ENCODE measurements at regions not wholly inside any gene's neighbourhood (a gene's known extent, or its start where the extent isn't known, plus 50 kb on each side); places are given as distances from the start of the nearest gene placed in this dataset.
"Not testable (repeated sequence)": the region's sequence is repeated elsewhere in the genome, so short reads cannot be mapped to it uniquely, and the experiment has no call there.

GRCh38 chr7:19623676-19624075 is 85.2 kb downstream of the POLR1F start:
- DNase-seq (ENCODE audit: low spot score): no peak

GRCh38 chr7:19621740-19622139 is 87.1 kb downstream of the POLR1F start:
- no peak for DNase-seq (ENCODE audit: low spot score)

DNA sequence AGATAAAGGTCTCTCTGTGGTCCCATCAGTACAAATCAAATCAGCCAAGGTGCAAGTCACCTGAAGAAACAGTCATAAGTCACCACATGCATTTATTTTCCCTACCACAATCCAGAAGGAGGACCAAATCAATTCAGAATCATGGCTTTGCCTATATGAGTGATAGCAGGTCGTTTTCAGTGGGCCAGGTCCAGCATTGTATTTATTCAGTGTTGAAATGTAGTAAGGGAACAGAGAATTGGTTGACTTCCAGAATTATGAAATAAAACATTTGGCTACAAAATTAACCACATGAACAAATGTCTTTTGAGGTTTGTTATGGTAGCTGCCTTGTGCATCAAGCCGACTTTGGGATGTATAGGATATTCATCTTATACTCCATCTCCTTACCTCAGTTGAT is 88.4 kb downstream of the POLR1F start:
- DNase-seq (ENCODE audit: low spot score): no peak

- DNase-seq (ENCODE audit: low spot score): no peak
Observed at GRCh38 chr7:19619122-19619521, 89.7 kb downstream of the POLR1F start.

- DNase-seq (ENCODE audit: low spot score): no peak
Observed at GRCh38 chr7:19617901-19618300, 90.9 kb downstream of the POLR1F start.

DNA sequence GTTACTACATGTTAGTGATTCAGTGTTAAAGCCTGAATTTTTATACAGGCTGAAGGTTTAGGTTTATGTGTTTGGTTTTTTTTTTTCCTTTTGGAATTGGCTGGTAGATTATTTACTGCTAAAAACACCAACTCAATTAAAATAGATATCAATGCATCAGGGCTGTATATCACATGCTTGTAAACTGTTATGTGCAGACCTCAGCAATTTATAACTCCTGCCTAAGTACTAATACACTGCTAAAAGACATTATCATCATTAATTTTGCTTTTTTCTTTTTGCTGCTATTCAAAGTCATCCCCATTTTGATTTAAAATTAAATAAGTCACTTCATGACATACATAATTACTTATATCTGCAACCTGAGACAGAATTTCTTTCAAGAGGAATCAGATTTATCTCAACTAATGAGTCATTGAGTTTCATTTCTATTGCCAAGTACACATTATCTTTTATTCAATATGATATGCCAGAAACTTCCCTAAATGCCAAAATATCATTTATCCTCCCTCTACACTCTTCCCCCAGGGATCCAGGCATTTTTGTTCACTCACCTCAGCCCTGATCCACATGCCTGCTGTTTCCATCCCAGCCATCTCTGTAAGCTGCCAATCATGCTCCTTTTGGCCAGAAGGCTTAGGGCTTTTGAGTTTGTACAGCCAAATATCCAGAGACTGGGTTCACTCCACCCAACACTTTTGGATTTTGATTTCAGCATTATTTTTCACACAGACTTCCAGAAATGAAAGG is 98.5 kb downstream of the POLR1F start:
- DNase-seq (ENCODE audit: low spot score): no peak

- DNase-seq (ENCODE audit: low spot score): no peak
Observed at GRCh38 chr7:19589446-19589845, 119.4 kb downstream of the POLR1F start.

GRCh38 chr7:19587291-19587690 is 121.5 kb downstream of the POLR1F start:
- no peak for DNase-seq (ENCODE audit: low spot score)

GRCh38 chr7:19585761-19586160 is 123.1 kb downstream of the POLR1F start:
- no peak for DNase-seq (ENCODE audit: low spot score)

GRCh38 chr7:19575909-19576557 is 132.8 kb downstream of the POLR1F start:
- no peak for DNase-seq (ENCODE audit: low spot score)

DNA sequence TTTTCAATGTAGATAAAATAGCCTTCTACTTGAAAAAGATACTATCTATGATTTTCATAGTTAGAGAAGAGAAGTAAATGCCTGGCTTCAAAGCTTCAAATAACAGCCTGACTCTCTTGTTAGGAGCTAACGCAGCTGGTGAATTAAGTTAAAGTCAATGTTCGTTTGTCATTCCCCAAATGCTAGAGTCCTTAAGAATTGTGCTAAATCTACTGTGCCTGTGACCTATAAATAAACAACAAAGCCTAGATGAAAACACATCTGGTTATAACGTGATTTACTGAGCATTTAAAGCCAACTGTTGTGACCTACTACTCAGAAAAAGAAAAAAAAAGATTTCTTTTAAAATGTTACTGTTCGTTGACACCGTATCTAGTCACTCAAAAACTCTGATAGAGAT is 134.7 kb downstream of the POLR1F start:
- no peak for DNase-seq (ENCODE audit: low spot score)

GRCh38 chr7:19572566-19572965 is 136.3 kb downstream of the POLR1F start:
- DNase-seq (ENCODE audit: low spot score): no peak

DNA sequence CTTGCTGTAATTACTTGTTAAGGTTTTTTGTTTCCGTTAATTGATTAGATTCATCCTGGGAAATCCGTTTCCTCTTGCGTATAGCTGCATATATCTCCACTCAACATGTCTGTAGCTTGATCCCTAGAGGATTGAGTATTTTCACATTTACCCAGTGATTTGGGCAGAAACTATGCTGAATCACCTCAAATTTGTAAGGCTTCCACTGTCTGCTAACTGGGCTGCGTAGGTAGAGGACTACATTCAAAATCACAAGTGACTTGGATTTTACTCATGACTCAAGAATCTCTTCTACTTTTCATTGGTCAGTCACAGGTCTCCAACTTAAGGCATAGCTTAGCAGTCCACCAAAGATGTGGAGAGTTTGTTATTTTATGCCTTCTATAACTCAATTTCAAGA is 141.8 kb downstream of the POLR1F start:
- DNase-seq (ENCODE audit: low spot score): no peak

DNA sequence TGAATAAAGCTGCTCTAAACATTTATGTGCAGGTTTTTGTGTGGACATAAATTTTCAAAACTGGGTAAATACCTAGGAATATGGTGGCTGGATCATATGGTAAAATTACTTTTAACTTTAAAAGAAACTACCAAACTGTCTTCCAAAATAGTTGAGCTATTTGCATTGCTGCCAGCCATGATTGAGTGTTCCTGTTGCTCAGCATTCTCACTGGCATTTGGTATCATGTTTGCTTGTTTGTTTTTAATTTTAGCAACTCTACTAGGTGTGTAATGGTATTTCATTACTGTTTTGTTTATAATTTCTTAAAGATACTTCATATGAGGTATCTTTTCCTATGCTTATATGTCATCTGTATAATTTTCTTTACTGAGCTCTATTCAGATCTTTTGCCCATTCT is 143.2 kb downstream of the POLR1F start:
- DNase-seq (ENCODE audit: low spot score): no peak

DNA sequence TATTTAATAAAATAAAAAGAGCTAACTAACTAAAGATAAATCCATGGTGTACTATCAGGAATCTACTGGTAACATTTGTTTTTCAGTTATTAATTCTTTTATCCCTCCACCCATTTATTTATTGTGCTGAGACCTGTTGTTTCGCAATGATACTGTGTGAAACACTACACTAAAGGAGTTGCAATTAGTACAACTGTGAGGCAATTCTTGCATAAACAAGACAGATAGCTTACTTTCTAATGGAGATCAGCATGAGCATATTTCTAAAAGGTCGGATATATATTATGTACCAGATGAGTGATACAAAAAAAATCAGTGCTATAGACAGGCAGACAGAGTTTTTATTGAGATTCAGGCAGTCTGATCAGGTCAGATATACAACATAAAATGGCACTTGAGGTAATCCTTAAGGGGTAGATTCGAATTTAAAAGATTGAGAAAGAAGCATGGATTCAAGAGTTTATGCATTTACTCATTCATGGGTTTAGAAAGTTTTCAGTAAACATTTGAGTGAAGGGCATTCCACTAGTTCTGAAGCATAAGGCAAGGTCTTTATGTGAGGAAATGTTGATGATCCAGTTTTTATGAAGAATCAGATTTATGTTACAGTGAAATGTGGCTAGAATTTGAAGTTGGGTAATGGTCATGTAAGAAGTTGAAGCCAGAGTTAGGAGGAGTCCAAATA is 147.6 kb downstream of the POLR1F start:
- no peak for DNase-seq (ENCODE audit: low spot score)

DNA sequence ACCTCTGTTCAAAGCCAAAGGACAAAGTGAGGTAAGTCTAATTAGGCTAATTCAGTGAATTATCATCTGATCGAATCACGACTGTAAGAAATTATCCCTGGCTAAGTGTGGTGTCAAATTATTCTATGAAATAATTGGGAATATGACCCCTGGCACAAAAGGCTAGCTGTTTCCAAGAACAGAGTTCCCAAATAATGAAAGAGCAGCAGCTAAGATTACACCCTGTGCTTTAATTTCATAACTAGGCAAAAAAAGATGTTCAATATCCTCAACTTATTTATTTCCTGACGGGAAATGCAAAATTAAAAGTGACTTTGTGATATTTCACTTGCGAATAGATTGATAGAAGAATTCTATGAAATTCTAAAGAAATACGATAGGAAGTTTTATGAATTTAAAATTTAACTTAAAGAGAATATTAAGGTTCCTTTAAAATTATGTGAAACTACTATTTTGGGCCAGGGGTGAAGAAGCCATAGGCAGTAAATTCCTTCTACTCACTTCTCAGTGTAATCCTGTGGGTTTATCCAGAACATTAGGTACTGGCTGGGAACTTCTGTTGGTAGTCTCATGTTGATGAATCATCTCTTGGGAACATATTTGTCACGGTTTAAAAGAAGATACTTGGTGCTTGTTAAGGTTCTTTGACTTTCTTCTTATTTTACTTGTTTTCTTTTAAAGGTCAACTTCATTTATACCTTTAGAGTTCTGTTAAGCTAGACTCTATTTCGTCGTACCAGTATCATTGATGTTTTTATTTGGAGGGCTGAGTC is 148.5 kb downstream of the POLR1F start:
- DNase-seq (ENCODE audit: low spot score): no peak

DNA sequence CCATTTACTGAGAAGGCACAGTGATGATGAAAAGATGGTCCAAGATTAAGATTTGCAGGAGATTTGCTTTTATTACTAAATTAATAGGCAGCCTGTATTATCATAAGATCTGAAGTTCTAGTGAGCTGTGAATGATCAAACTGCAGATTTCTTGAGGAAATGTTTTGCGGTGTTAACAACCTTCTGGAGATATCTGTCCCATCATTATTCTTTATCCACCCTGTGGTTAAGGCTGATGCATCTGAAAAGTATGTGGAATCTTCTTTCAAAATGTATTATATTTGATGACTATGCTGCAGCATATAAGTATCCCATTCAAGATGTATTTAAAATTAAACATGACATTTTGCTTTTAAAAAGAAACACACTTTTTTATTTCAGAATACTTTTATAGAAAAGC is 150.3 kb downstream of the POLR1F start:
- DNase-seq (ENCODE audit: low spot score): no peak

GRCh38 chr7:19557726-19558465 is 150.9 kb downstream of the POLR1F start:
- DNase-seq (ENCODE audit: low spot score): no peak

- no peak for DNase-seq (ENCODE audit: low spot score)
Observed at GRCh38 chr7:19554581-19554980, 154.3 kb downstream of the POLR1F start.

GRCh38 chr7:19552576-19552975 is 156.3 kb downstream of the POLR1F start:
- DNase-seq (ENCODE audit: low spot score): no peak

DNA sequence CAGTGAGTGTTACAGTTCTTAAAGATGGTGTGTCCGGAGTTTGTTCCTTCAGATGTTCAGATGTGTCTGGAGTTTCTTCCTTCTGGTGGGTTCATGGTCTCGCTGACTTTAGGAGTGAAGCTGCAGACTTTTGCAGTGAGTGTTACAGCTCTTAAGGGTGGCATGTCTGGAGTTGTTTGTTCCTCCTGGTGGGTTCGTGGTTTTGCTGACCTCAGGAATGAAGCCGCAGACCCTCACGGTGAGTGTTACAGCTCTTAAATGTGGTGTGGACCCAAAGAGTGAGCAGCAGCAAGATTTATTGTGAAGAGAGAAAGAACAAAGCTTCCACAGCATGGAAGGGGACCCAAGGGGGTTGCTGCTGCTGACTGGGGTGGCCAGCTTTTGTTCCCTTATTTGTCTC is 159.6 kb downstream of the POLR1F start:
- not testable (repeated sequence) for DNase-seq (ENCODE audit: low spot score)

- DNase-seq (ENCODE audit: low spot score): no peak
Observed at GRCh38 chr7:19537942-19538401, 170.9 kb downstream of the POLR1F start.
